Keratinocyte (primary cell): ENCODE measurements at regions not wholly inside any gene's neighbourhood (a gene's known extent, or its start where the extent isn't known, plus 50 kb on each side); places are given as distances from the start of the nearest gene placed in this dataset.

Source experiments
- DNase-seq: peaks from one replicate; pipeline ENCODE4 v3.0.0-alpha.2; 2011; ENCODE audit warnings: low read depth, missing footprints, low spot score
- FAIRE-seq: peaks from 2 replicates; lab custom pipeline; 2011; peaks lifted over from hg19 to GRCh38; lab: Jason Lieb, UNC
- H2AFZ ChIP-seq: 2 replicates; pipeline ENCODE4 v1.6.0; 2012; ENCODE audit warnings: low read length, control low read depth, inconsistent platforms; ENCODE audit not compliant: control insufficient read depth
- H3K27ac ChIP-seq: 2 replicates; pipeline ENCODE4 v1.5.1; 2011; ENCODE audit warnings: low read length; ENCODE audit not compliant: control insufficient read depth, insufficient read depth
- H3K27me3 ChIP-seq: 3 replicates; pipeline ENCODE4 v1.6.0; 2011; ENCODE audit warnings: low read length; ENCODE audit not compliant: control insufficient read depth, insufficient read depth; ENCODE audit errors: extremely low read depth
- H3K36me3 ChIP-seq, 2 experiments: 2 replicates in 1 of 2; 3 replicates in 1 of 2; pipeline ENCODE4 v1.5.1; 2011; ENCODE audit warnings: low read length in 2 of 2, mild to moderate bottlenecking in 1 of 2; ENCODE audit not compliant: control insufficient read depth in 2 of 2, insufficient read depth in 2 of 2; ENCODE audit errors: extremely low read depth in 1 of 2
- H3K4me1 ChIP-seq: 3 replicates; pipeline ENCODE4 v1.5.1; 2011; ENCODE audit warnings: low read length; ENCODE audit not compliant: control insufficient read depth, insufficient read depth; ENCODE audit errors: extremely low read depth
- H3K4me2 ChIP-seq: 3 replicates; pipeline ENCODE4 v1.6.0; 2011; ENCODE audit warnings: low read depth, low read length; ENCODE audit not compliant: control insufficient read depth, insufficient read depth; ENCODE audit errors: extremely low read depth
- H3K4me3 ChIP-seq, 3 experiments: fragments of 200-600 bp in 1 of 3; sonication (generic) in 1 of 3; 2 replicates in 2 of 3; 3 replicates in 1 of 3; pipeline ENCODE4 v1.5.1; 2011 to 2016; ENCODE audit warnings: low read length in 3 of 3, mild to moderate bottlenecking in 3 of 3, control low read depth in 2 of 3, inconsistent platforms in 1 of 3, low read depth in 1 of 3, mixed read lengths in 1 of 3, mixed run types in 1 of 3, moderate library complexity in 1 of 3; ENCODE audit not compliant: control insufficient read depth in 2 of 3, insufficient read depth in 2 of 3; ENCODE audit errors: extremely low read depth in 1 of 3
- H3K79me2 ChIP-seq: 2 replicates; pipeline ENCODE4 v1.6.0; 2012; ENCODE audit warnings: low read length; ENCODE audit not compliant: control insufficient read depth, insufficient read depth
- H3K9ac ChIP-seq: 3 replicates; pipeline ENCODE4 v1.6.0; 2011; ENCODE audit warnings: low read length; ENCODE audit not compliant: control insufficient read depth, insufficient read depth; ENCODE audit errors: extremely low read depth
- H3K9me1 ChIP-seq: 3 replicates; pipeline ENCODE4 v1.6.0; 2011; ENCODE audit warnings: low read length; ENCODE audit not compliant: control insufficient read depth, insufficient read depth; ENCODE audit errors: extremely low read depth
- H3K9me3 ChIP-seq: 2 replicates; pipeline ENCODE4 v1.5.1; 2012; ENCODE audit warnings: low read depth, low read length; ENCODE audit not compliant: control insufficient read depth
- H4K20me1 ChIP-seq: 3 replicates; pipeline ENCODE4 v1.6.0; 2011; ENCODE audit warnings: low read length; ENCODE audit not compliant: control insufficient read depth, insufficient read depth; ENCODE audit errors: extremely low read depth
- CTCF ChIP-seq, 3 experiments: IDR thresholded peaks in 1 of 3; conservative IDR thresholded peaks in 1 of 3; optimal IDR thresholded peaks in 1 of 3; 2 replicates in 2 of 3; 3 replicates in 1 of 3; pipeline versions ENCODE3 to v1.5.1; 2011; ENCODE audit warnings: low read length in 3 of 3, mild to moderate bottlenecking in 3 of 3, moderate library complexity in 2 of 3, control low read depth in 1 of 3, inconsistent platforms in 1 of 3; ENCODE audit not compliant: insufficient read depth in 2 of 3; ENCODE audit errors: extremely low read depth in 1 of 3
- EZH2 ChIP-seq: IDR thresholded peaks from one replicate; pipeline ENCODE4 v1.6.1; 2012; ENCODE audit warnings: inconsistent platforms, mild to moderate bottlenecking, low read length, moderate library complexity
- dilution Hi-C: fragments of 300-500 bp; cut with MboI; formaldehyde crosslinking; loops from one replicate; pipeline ENCODE4 v1.7.0; 2020; ENCODE audit warnings: low sequenced_read_pairs; ENCODE audit not compliant: extremely low pct_ligation_motif_present

GRCh38 chr11:115684699-115685098, 180.5 kb upstream of the CADM1 start:
- Histone ChIP-seq H3K4me3 (no peak overlapping the region), H3K9me1 (no peaks in the 10 kb centered on the region), H3K79me2 (no peaks in the 10 kb centered on the region), H3K36me3 (no peaks in the 10 kb centered on the region), H4K20me1 (no peaks in the 10 kb centered on the region), H3K27me3 (peaks cover 6% of the 10 kb centered on the region), H2AFZ (no peak overlapping the region), H3K9me3 (no peaks in the 10 kb centered on the region), H3K4me2 (no peak overlapping the region), H3K27ac (no peak overlapping the region), H3K9ac (no peak overlapping the region), H3K4me1 (no peaks in the 10 kb centered on the region)
- dilution Hi-C loops, result no loop called here
- DNase-seq, result no peak
- TF ChIP-seq EZH2 (no peak), CTCF (optimal IDR thresholded peaks at IDR 0.05 in 1 of 3, IDR thresholded peaks at IDR 0.05 in 1 of 3, conservative IDR thresholded peaks at IDR 0.05 in 1 of 3; ENCODE audit: extremely low read depth in 1 of 3, insufficient read depth in 2 of 3, low read length in 3 of 3) (no peak)
- FAIRE-seq, result no peak

- H3K9ac ChIP-seq, result no peak overlapping the region
These were observed 179.9 kb upstream of the CADM1 start for GRCh38 chr11:115684135-115684534.

More at GRCh38 chr11:115684135-115684534, 179.9 kb upstream of the CADM1 start:
- Histone ChIP-seq H2AFZ (no peak overlapping the region), H3K4me1 (no peaks in the 10 kb centered on the region), H3K27ac (no peak overlapping the region), H3K27me3 (peaks cover 6% of the 10 kb centered on the region), H4K20me1 (no peaks in the 10 kb centered on the region), H3K9me3 (no peaks in the 10 kb centered on the region), H3K79me2 (no peaks in the 10 kb centered on the region), H3K4me3 (no peak overlapping the region), H3K9me1 (no peaks in the 10 kb centered on the region), H3K36me3 (no peaks in the 10 kb centered on the region), H3K4me2 (no peak overlapping the region)
- FAIRE-seq (no peak), DNase-seq (no peak)
- dilution Hi-C loops, result no loop called here
- TF ChIP-seq CTCF (optimal IDR thresholded peaks at IDR 0.05 in 1 of 3, IDR thresholded peaks at IDR 0.05 in 1 of 3, conservative IDR thresholded peaks at IDR 0.05 in 1 of 3; ENCODE audit: extremely low read depth in 1 of 3, insufficient read depth in 2 of 3, low read length in 3 of 3) (no peak), EZH2 (no peak)
